ENCODE measurements at regions not wholly inside any gene's neighbourhood (a gene's known extent, or its start where the extent isn't known, plus 50 kb on each side); places are given as distances from the start of the nearest gene placed in this dataset.

- TF ChIP-seq CTCF (IDR thresholded peaks at IDR 0.05) (no peak), FOXJ3 (CRISPR knock-in tag; IDR thresholded peaks at IDR 0.05; ENCODE audit: borderline replicate concordance) (no peak), SMAD4 (CRISPR knock-in tag; IDR thresholded peaks at IDR 0.05) (no peak), TP53 (CRISPR knock-in tag; IDR thresholded peaks at IDR 0.05) (no peak), NFYB (CRISPR knock-in tag; conservative IDR thresholded peaks at IDR 0.05; ENCODE audit: low read depth) (no peak), ZNF396 (CRISPR knock-in tag; IDR thresholded peaks at IDR 0.05; ENCODE audit: borderline replicate concordance) (no peak), PREB (CRISPR knock-in tag; IDR thresholded peaks at IDR 0.05; ENCODE audit: borderline replicate concordance) (no peak), OVOL2 (CRISPR knock-in tag; IDR thresholded peaks at IDR 0.05; ENCODE audit: borderline replicate concordance) (no peak), KAT7 (CRISPR knock-in tag; IDR thresholded peaks at IDR 0.05; ENCODE audit: borderline replicate concordance) (no peak)
These were observed 428.7 kb downstream of the RERGL start (continued) for GRCh38 chr12:17661250-17661649.

GRCh38 chr12:17652436-17652835 lies 437.6 kb downstream of the RERGL start:
- ATAC-seq = no peak
- no peaks in the 10 kb centered on the region for H3K9me3 Mint-ChIP-seq
- H3K4me1 Mint-ChIP-seq = no peaks in the 10 kb centered on the region
- H3K27me3 Mint-ChIP-seq (ENCODE audit: low read depth) = no peaks in the 10 kb centered on the region
- H3K36me3 Mint-ChIP-seq = no peaks in the 10 kb centered on the region
- no peak overlapping the region for H3K27ac Mint-ChIP-seq
- ChIA-PET POLR2A (no interaction called here), CTCF (interaction anchor here (0.5 to 1.4 kb wide), 2 partner anchors 16 to 339 kb away, joined by 3 read pairs; no protein-coding TSS in a partner anchor)
- H3K4me3 Mint-ChIP-seq = no peak overlapping the region
- no peak for DNase-seq (ENCODE audit: low spot score)
- no peak for TF ChIP-seq ZNF532 (CRISPR knock-in tag; IDR thresholded peaks at IDR 0.05; ENCODE audit: borderline replicate concordance)
- TF ChIP-seq CREM (CRISPR knock-in tag; IDR thresholded peaks at IDR 0.05) = no peak
- TF ChIP-seq MAX (CRISPR knock-in tag; IDR thresholded peaks at IDR 0.05) = no peak
- no peak for TF ChIP-seq ATF1 (CRISPR knock-in tag; IDR thresholded peaks at IDR 0.05)
- TF ChIP-seq IRF1 (CRISPR knock-in tag; IDR thresholded peaks at IDR 0.05) = no peak
- TF ChIP-seq ZNF317 (CRISPR knock-in tag; IDR thresholded peaks at IDR 0.05; ENCODE audit: borderline replicate concordance, low read depth) = no peak
- no peak for TF ChIP-seq ATF2 (CRISPR knock-in tag; IDR thresholded peaks at IDR 0.05; ENCODE audit: borderline replicate concordance, low read depth)
- TF ChIP-seq USF2 (CRISPR knock-in tag; IDR thresholded peaks at IDR 0.05) = no peak
- TF ChIP-seq E2F4 (CRISPR knock-in tag; IDR thresholded peaks at IDR 0.05; ENCODE audit: borderline replicate concordance, low read depth) = no peak
- no peak for TF ChIP-seq HMGXB4 (CRISPR knock-in tag; IDR thresholded peaks at IDR 0.05)
- no peak for TF ChIP-seq SMAD4 (CRISPR knock-in tag; IDR thresholded peaks at IDR 0.05)
- no peak for TF ChIP-seq OVOL2 (CRISPR knock-in tag; IDR thresholded peaks at IDR 0.05; ENCODE audit: borderline replicate concordance)
- TF ChIP-seq ZNF416 (CRISPR knock-in tag; IDR thresholded peaks at IDR 0.05) = no peak
- no peak for TF ChIP-seq SP1 (CRISPR knock-in tag; conservative IDR thresholded peaks at IDR 0.05)
- no peak for TF ChIP-seq E2F5 (CRISPR knock-in tag; IDR thresholded peaks at IDR 0.05)
